GM10266 (cell line): ENCODE measurements at regions not wholly inside any gene's neighbourhood (a gene's known extent, or its start where the extent isn't known, plus 50 kb on each side); places are given as distances from the start of the nearest gene placed in this dataset.

Experiments
- DNase-seq: peaks from one replicate; pipeline ENCODE4 v3.0.0; 2012; ENCODE audit errors: extremely low spot score
- CTCF ChIP-seq: IDR thresholded peaks from 2 replicates; pipeline ENCODE4 v1.5.1; 2012; ENCODE audit warnings: mild to moderate bottlenecking, low read depth; ENCODE audit not compliant: control insufficient read depth, insufficient read depth; ENCODE audit errors: missing control alignments

DNA sequence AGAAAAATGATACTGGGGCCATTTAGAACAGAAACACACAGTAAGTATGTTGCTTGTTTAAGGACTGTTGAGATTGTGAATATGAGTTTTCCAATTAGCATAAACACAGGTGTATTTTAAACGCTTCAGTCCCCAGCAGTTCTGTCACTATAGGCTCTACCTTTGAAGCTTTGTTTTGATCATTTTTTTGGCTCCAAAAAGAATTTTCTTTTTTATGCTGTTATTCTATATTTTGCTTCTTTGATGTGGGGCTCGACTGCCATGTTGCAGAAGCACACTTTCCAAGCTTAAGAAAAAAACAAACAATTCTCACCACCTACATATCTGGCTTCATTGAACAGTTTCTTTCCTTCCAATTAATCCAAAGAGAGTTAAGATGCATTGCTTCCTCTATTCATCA is 131.0 kb upstream of the DMAC1 start:
- DNase-seq: no peak
- no peak for TF ChIP-seq CTCF

DNA sequence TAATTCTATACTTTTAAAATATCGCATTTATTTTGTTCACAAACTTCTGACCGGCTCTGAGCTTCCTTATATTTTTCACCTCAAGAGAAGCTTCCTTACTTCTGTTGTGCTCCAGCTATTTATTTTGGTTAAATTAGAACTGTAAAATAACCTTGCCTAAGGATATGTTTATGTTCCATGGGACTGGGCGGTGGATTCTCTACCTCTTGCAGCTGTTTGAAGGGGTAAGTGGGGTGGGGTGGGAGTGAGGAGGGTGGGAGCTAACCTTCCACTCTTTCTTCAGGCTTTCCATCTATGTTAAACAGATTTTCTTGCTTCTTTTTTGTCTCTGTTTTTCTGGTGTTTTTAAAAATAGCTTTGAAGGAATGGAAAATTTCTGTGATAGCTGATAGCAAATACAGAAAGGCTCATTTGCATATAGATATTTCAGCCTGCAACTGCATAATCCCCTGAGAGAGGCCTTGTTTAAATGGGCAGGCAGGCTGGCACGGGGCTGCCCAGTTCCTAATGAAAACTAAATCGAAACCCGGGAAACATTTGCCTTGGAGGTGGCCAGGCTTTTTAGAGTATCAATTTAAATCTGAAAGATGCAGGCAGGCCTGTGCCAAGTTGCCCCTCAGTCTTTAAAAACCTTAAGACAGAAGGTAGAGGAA is 122.1 kb upstream of the DMAC1 start:
- no peak for TF ChIP-seq CTCF
- DNase-seq: no peak

- DNase-seq: no peak
- no peak for TF ChIP-seq CTCF
Measured at GRCh38 chr9:7912037-7912535, 112.5 kb upstream of the DMAC1 start.

DNA sequence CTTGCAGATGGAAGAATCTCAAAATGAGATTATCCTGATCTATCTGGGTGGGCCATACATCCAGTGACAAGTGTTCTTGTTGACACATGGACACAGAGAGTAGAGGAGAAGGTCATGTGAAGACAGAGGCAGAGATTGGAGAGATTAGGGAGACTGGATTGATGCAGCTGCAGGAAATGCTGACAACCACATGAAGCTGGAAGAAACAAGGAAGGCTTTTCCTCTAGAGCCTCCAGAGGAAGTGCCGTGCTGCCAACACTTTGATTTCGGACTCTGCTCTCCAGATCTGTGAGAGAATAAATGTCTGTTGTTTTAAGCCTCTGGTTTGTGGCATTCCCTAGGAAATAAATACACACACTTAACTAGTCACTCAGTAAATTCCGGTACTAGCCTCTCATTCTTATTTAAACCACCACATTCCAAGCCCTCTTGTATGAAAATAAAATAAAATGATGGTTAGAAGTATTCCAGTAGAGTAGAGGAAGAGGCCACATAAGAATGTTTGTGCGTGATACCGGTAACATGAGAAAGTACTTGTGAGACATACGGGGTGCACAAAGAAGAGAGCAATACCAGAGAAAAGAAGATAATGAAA is 110.9 kb upstream of the DMAC1 start:
- DNase-seq: no peak
- no peak for TF ChIP-seq CTCF

- TF ChIP-seq CTCF: no peak
- no peak for DNase-seq
Measured at GRCh38 chr9:7909537-7909936, 110.0 kb upstream of the DMAC1 start.

- no peak for TF ChIP-seq CTCF
- no peak for DNase-seq
Measured at GRCh38 chr9:7907551-7908337, 108.2 kb upstream of the DMAC1 start.
